Ammon's horn (tissue), 1 donor: ENCODE measurements at regions not wholly inside any gene's neighbourhood (a gene's known extent, or its start where the extent isn't known, plus 50 kb on each side); places are given as distances from the start of the nearest gene placed in this dataset.

Source experiments
- DNase-seq: peaks from one replicate; pipeline ENCODE4 v3.0.0-alpha.2; 2016; ENCODE audit warnings: low spot score

GRCh38 chrX:44470816-44471215 is 71.8 kb downstream of the FUNDC1 start:
- no peak for DNase-seq

- peak; percentile 10 for DNase-seq
These were observed 79.8 kb downstream of the FUNDC1 start for GRCh38 chrX:44462850-44463249.

GRCh38 chrX:44459501-44459900 is 83.2 kb downstream of the FUNDC1 start:
- DNase-seq: no peak

- DNase-seq: no peak
These were observed 86.0 kb downstream of the FUNDC1 start for GRCh38 chrX:44456685-44457084.

- DNase-seq: no peak
These were observed 91.6 kb downstream of the FUNDC1 start for GRCh38 chrX:44451056-44451455.

- no peak for DNase-seq
These were observed 95.4 kb downstream of the FUNDC1 start for GRCh38 chrX:44447214-44447613.

GRCh38 chrX:44440006-44440405 is 96.5 kb upstream of the EFHC2 start:
- no peak for DNase-seq

- no peak for DNase-seq
These were observed 95.8 kb upstream of the EFHC2 start for GRCh38 chrX:44439242-44439794.

- no peak for DNase-seq
These were observed 91.6 kb upstream of the EFHC2 start for GRCh38 chrX:44435047-44435446.

- DNase-seq: no peak
These were observed 90.1 kb upstream of the EFHC2 start for GRCh38 chrX:44433556-44433955.

GRCh38 chrX:44432641-44433040 is 89.2 kb upstream of the EFHC2 start:
- DNase-seq: peak; percentile 50

GRCh38 chrX:44431194-44431593 is 87.7 kb upstream of the EFHC2 start:
- no peak for DNase-seq

- DNase-seq: no peak
These were observed 85.6 kb upstream of the EFHC2 start for GRCh38 chrX:44428989-44429627.

- no peak for DNase-seq
These were observed 79.2 kb upstream of the EFHC2 start for GRCh38 chrX:44422631-44423030.

- no peak for DNase-seq
These were observed 72.3 kb upstream of the EFHC2 start for GRCh38 chrX:44415639-44416386.

- DNase-seq: no peak
These were observed 57.7 kb upstream of the EFHC2 start for GRCh38 chrX:44401151-44401550.

- DNase-seq: no peak
These were observed 57.1 kb upstream of the EFHC2 start for GRCh38 chrX:44400588-44400987.

- DNase-seq: no peak
These were observed 56.7 kb upstream of the EFHC2 start for GRCh38 chrX:44400161-44400560.
